AG04449 (cell line): ENCODE measurements at regions not wholly inside any gene's neighbourhood (a gene's known extent, or its start where the extent isn't known, plus 50 kb on each side); places are given as distances from the start of the nearest gene placed in this dataset.

Experiments
- CTCF ChIA-PET: fragments of 350-600 bp; formaldehyde crosslinking; extraction: SDS; loops from one replicate; lab custom pipeline; 2021; ENCODE audit warnings: antibody characterized with exemption; lab: Yijun Ruan, JAX
- POLR2A ChIA-PET: fragments of 400-600, 350-600 bp; formaldehyde crosslinking; extraction: SDS; loops from one replicate; lab custom pipeline; 2020; ENCODE audit warnings: antibody characterized with exemption, inconsistent platforms; lab: Yijun Ruan, JAX
- DNase-seq: peaks from one replicate; pipeline ENCODE4 v3.0.0-alpha.2; 2010; ENCODE audit warnings: low read depth, low spot score
- H3K4me3 ChIP-seq: 2 replicates; pipeline ENCODE4 v1.5.1; 2011; ENCODE audit warnings: low read depth, mild to moderate bottlenecking, control low read depth, low read length
- CTCF ChIP-seq: IDR thresholded peaks from one replicate; pipeline ENCODE4 v1.5.1; 2011; ENCODE audit warnings: mild to moderate bottlenecking, moderate library complexity, low read length, control low read depth, inconsistent platforms; ENCODE audit not compliant: insufficient read depth; ENCODE audit errors: missing control alignments

GRCh38 chr21:19999369-20000272, 998.6 kb upstream of the NCAM2 start:
- no peak for DNase-seq

GRCh38 chr21:20004367-20004766, 993.8 kb upstream of the NCAM2 start:
- H3K4me3 ChIP-seq, result no peak overlapping the region
- CTCF ChIA-PET, result no interaction called here
- no peak for DNase-seq
- TF ChIP-seq CTCF, result no peak
- POLR2A ChIA-PET, result no interaction called here

More at GRCh38 chr21:19999369-20000272, 998.6 kb upstream of the NCAM2 start:
- POLR2A ChIA-PET, result no interaction called here
- no peak overlapping the region for H3K4me3 ChIP-seq
- no peak for TF ChIP-seq CTCF
- CTCF ChIA-PET, result no interaction called here

GRCh38 chr21:20010691-20011200, 987.5 kb upstream of the NCAM2 start:
- POLR2A ChIA-PET, result no interaction called here
- TF ChIP-seq CTCF, result no peak
- no peak overlapping the region for H3K4me3 ChIP-seq
- CTCF ChIA-PET, result no interaction called here
- DNase-seq, result no peak

GRCh38 chr21:20013851-20014250, 984.4 kb upstream of the NCAM2 start:
- no peak overlapping the region for H3K4me3 ChIP-seq
- no peak for DNase-seq
- POLR2A ChIA-PET, result no interaction called here
- CTCF ChIA-PET, result no interaction called here
- no peak for TF ChIP-seq CTCF

GRCh38 chr21:20016435-20017005, 981.7 kb upstream of the NCAM2 start:
- no peak overlapping the region for H3K4me3 ChIP-seq
- DNase-seq, result no peak
- ChIA-PET CTCF (no interaction called here), POLR2A (no interaction called here)
- TF ChIP-seq CTCF, result no peak

GRCh38 chr21:20020026-20020425, 978.2 kb upstream of the NCAM2 start:
- no peak overlapping the region for H3K4me3 ChIP-seq
- TF ChIP-seq CTCF, result no peak
- ChIA-PET CTCF (no interaction called here), POLR2A (no interaction called here)
- no peak for DNase-seq
